NCI-H1930 (cell line): ENCODE measurements at regions not wholly inside any gene's neighbourhood (a gene's known extent, or its start where the extent isn't known, plus 50 kb on each side); places are given as distances from the start of the nearest gene placed in this dataset.
"Not testable (repeated sequence)": the region's sequence is repeated elsewhere in the genome, so short reads cannot be mapped to it uniquely, and the experiment has no call there.

Source experiments
- DNase-seq, 2 experiments: peaks; one replicate each; lab custom pipeline; 2025; lab: John Stamatoyannopoulos, UW

DNA sequence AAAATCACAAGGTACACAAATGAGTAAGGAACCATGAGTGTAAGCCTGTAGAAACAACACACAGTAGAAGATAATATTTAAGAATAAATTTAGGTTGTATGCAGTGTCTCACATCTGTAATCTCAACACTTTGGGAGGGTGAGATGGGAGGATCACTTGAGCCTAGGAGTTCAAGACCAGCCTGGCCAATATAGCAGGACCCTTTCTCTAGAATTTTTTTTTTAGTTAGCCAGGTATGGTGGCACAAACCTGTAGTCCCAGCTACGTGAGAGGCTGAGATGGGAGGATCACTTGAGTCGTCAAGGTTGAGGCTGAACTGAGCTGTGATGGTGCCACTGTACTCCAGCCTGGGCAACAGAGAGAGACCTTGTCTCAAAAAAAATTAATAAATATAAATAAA lies 401.2 kb upstream of the RORB start:
- DNase-seq, result no peak

- no peak for DNase-seq
Measured at GRCh38 chr9:74096420-74096819, 400.7 kb upstream of the RORB start.

DNA sequence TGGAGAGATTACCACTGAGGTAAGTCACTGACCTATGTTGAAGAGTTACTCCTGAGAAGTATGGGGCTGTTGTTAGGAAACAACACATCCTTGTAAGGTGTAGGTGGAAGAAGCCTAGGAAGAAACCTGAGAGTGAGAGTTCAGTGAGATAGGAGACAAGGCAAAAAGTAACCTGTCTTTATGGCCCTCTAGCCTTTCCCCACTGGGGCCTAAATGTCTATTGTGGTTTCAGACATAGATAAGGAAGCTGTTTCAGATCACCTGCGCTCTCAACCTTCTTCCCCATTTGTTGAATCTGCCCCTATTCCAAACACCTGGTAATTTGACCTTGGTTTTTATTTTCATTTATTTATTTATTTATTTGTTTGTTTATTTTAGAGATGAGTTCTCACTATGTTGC lies 397.1 kb upstream of the RORB start:
- DNase-seq, result no peak

GRCh38 chr9:74102148-74102547 lies 395.0 kb upstream of the RORB start:
- not testable (repeated sequence) for DNase-seq

GRCh38 chr9:74102702-74103101 lies 394.4 kb upstream of the RORB start:
- no peak for DNase-seq

DNA sequence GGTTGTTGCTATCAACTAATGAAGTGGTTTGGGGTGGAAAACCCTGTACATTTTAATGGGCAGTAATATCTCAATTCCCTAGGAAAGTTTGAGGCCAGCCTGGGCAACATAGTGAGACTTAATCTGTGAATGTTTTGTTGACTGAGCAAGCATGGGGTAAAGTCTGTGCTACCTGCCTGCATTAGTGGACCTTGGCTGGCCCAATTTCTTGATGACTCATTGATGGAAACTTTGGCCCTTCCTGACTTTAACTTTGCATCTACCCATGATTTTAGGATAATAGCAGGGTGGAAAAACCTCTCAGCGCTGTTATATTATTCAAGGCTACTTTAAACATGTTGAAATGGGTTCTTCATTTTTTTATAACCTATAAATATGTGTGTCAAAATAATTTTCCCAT lies 389.4 kb upstream of the RORB start:
- no peak for DNase-seq

DNA sequence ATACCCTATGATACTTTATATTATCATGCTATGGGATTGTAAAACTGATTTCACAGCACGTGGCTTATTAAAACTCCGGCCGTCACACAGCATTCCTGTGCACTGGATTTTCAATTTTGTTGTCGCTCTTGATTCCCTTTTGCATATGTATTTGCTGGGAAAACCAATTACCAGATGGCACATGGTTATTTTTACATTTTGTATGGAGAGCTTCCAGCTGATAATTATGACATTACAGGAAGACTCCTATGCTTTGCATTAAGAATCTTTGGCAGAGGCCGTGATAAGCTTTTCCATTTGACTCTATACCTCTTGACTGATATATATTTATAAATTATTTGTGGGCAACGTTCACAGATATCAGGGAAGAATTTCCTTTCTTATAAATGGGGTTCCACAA lies 381.2 kb upstream of the RORB start:
- no peak for DNase-seq

DNA sequence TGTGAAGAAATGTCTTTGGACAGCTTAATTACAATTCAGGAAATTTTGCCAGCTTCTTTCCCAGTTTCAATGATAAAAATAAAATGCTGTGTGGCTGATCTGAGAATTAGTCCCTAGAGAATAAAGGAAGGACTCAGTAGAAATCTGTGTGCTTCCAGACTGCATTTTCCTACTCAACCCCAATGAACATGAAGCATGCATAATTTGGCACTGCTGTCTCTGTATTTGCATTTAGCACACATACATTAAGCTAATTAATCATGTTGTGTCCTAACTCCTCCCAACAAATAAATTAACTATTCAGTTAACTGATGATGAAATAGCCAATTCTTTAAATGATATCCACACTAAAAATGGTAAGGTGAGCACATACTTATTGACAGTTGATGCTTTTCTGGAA lies 380.0 kb upstream of the RORB start:
- no peak for DNase-seq

DNA sequence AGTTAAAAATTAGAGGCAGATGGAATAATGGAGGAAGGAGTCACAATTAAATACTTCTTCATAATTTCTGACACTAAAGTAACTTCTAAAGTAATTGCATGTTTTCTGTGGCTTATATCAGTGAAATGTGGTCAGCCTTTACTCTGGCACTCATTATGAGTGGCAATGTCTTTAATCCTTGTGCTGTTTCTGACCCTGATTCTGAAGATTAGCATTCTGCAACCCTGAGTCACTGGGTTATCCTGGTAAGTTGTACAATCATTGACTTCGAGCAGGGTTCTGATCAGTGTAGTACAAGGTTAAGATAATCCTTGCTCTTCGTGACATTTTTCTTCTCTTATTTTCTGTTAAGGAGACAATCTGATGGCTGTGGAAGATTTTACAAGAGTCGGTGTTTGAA lies 379.4 kb upstream of the RORB start:
- DNase-seq, result no peak

GRCh38 chr9:74120061-74120460 lies 377.1 kb upstream of the RORB start:
- no peak for DNase-seq

GRCh38 chr9:74120470-74120869 lies 376.7 kb upstream of the RORB start:
- no peak for DNase-seq

- no peak for DNase-seq
Measured at GRCh38 chr9:74122216-74122615, 374.9 kb upstream of the RORB start.

DNA sequence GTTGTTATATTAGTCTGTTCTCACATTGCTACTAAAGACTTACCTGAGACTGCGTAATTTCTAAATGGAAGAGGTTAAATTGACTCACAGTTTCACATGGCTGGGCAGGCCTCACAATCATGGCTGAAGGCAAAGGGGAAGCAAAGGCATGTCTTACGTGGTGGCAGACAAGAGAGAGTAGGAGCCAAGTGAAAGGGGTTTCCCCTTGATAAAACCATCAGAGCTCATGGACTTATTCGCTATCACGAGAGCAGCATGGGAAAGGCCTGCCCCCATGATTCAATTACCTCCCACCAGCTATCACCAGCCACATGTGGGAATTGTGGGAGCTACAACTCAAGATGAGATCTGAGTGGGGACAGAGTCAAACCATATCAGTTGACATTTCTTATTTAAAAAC lies 374.5 kb upstream of the RORB start:
- no peak for DNase-seq

DNA sequence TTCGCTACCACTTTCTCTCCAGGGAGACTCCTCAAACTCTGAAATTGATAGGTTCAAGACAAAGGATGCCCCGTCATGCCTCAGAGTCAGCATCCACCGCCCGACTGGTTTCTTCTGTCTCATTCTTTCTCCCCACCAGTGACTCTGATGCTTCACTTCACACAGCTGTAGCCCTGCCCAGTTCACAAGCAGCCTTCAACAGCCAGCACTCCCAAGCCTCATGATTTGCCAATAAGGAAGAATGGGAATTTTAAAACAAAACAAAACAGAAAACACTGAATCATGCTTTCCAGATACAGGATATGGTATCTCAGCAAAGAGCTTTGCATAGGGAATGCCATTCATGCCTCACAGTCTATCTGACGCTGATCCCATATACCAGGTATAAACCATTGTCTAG lies 371.2 kb upstream of the RORB start:
- no peak for DNase-seq

DNA sequence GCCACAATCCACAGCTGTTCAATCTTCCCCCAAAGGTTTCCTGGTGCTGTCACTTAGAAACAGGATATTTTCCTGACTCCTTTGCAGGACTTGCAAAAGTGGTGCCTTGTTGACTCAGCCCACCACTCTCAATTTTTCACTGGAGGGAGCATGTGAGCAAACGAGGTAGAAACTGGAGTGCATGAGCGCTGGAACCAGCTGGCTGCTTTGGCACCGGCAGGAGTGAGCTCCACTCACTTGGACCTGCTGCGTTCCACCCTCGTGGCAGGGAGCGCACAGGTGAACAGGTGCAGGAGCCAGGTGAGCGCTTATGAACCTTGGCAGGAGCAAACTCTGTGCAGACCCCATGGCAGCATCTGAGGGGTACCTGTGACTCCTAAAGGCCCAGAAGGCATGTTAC lies 364.1 kb upstream of the RORB start:
- DNase-seq, result no peak

- no peak for DNase-seq
Measured at GRCh38 chr9:74133921-74134320, 363.2 kb upstream of the RORB start.

- no peak for DNase-seq
Measured at GRCh38 chr9:74138182-74138581, 359.0 kb upstream of the RORB start.

DNA sequence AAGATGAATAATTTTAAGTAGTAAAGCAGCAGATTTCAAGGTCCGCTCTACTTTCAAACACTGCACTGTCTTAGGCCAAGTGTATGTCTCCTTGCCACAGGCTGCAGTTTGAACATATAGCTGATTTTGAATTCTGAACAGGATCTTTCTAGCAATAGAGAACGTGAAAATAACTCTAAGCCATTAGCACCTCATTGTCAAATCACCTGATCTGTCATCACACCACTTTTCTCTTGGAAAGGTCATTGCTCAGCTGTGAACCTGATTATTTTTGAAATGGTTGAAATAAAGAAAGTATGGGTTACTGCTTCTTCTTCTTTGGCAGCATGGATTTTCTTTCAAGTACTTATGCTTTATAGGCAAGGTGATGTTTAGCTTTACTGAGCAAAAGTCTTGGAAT lies 357.0 kb upstream of the RORB start:
- no peak for DNase-seq

GRCh38 chr9:74147906-74148305 lies 349.2 kb upstream of the RORB start:
- no peak for DNase-seq

GRCh38 chr9:74172874-74173273 lies 324.3 kb upstream of the RORB start:
- DNase-seq, result no peak

GRCh38 chr9:74173284-74173683 lies 323.9 kb upstream of the RORB start:
- DNase-seq, result no peak

- DNase-seq, result not testable (repeated sequence)
Measured at GRCh38 chr9:74197771-74198170, 299.4 kb upstream of the RORB start.

GRCh38 chr9:74205056-74205455 lies 292.1 kb upstream of the RORB start:
- DNase-seq, result no peak

DNA sequence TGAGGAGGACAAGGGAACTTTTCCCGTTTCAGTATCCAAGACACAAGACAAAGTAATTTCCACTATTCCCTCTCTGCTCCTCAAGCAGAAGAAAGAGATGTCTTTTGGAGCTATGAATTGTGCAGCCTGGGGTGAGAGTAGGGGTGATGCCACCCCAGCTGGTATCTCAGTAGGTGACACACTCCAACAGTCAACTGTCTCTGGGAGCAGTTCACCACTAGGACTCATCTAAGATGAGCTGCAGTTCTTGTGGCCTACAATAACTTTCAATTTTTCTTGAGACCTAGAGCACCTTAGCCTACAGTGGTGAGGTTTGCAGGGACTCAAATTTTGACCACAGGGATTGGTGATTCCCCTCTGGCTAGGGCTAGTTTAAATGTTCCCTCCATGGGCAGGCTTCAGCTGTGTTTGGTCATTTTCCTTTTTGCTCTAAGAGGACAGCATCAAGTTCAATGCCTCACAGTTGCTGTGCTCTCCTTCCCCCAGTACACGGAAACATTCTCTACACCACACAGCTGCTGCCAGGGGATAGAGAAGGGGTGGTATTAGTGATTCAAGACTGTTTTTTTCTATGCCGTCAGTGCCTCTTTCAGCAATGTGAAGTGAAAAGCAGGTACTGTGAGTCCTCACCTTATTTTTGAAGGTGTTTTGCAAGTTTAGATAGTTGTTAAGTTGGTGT lies 278.6 kb upstream of the RORB start:
- no peak for DNase-seq

DNA sequence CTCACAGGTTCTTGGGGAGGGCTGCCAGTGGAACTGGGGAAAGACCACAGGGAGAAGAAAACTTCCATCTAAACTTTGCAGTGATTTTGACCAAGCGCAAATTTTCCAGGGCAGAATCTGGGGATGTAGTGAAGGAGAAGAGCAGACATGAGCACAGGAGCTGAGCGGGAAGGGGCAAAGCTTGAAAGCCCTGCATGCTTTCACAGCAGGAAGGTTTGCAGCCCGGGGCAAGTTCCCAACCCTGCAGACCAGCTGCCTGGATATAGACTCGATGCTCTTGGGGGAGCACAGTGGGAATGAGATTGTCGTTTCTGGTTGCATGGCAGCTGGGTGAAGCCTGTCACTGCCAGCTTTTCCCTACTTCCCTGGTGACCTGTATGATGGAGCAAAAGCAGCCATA lies 276.8 kb upstream of the RORB start:
- DNase-seq, result no peak
